NT2/D1 (cell line): ENCODE measurements at regions not wholly inside any gene's neighbourhood (a gene's known extent, or its start where the extent isn't known, plus 50 kb on each side); places are given as distances from the start of the nearest gene placed in this dataset.

Experiments used
- DNase-seq: peaks from one replicate; pipeline ENCODE4 v3.0.0-alpha.2; 2011; ENCODE audit warnings: low read depth, low spot score
- H3K27me3 ChIP-seq: 2 replicates; pipeline ENCODE4 v1.6.0; 2011; ENCODE audit warnings: mild to moderate bottlenecking; ENCODE audit not compliant: insufficient read length, insufficient read depth
- H3K36me3 ChIP-seq: 2 replicates; pipeline ENCODE4 v1.6.1; 2011; ENCODE audit warnings: mild to moderate bottlenecking, low read length, mixed read lengths; ENCODE audit not compliant: insufficient read depth, insufficient read length
- H3K4me1 ChIP-seq: 2 replicates; pipeline ENCODE4 v1.5.1; 2011; ENCODE audit not compliant: insufficient read depth, insufficient read length
- H3K4me3 ChIP-seq: 2 replicates; pipeline ENCODE4 v1.5.1; 2011; ENCODE audit warnings: low read depth; ENCODE audit not compliant: insufficient read length
- H3K9ac ChIP-seq: 2 replicates; pipeline ENCODE4 v1.6.0; 2011; ENCODE audit warnings: low read depth; ENCODE audit not compliant: insufficient read length
- H3K9me3 ChIP-seq: 2 replicates; pipeline ENCODE4 v1.5.1; 2011; ENCODE audit warnings: mild to moderate bottlenecking, low read length; ENCODE audit not compliant: insufficient read depth
- SUZ12 ChIP-seq: IDR thresholded peaks from 2 replicates; pipeline ENCODE4 v1.6.1; 2011; ENCODE audit not compliant: insufficient read length, insufficient read depth; ENCODE audit errors: extremely low read depth
- YY1 ChIP-seq: IDR thresholded peaks from 2 replicates; pipeline ENCODE4 v1.6.1; 2011; ENCODE audit not compliant: insufficient read length, insufficient read depth
- ZNF274 ChIP-seq: IDR thresholded peaks from 2 replicates; pipeline ENCODE4 v1.6.1; 2011; ENCODE audit warnings: mild to moderate bottlenecking, low read depth, low read length

- no peak overlapping the region for H3K9ac ChIP-seq
- no peaks in the 10 kb centered on the region for H3K4me1 ChIP-seq
- no peak for DNase-seq
- 0 out of 2 replicates have a peak, but pooled peaks cover 4% of the 10 kb centered on the region for H3K9me3 ChIP-seq
- no peak overlapping the region for H3K4me3 ChIP-seq
- no peak for TF ChIP-seq ZNF274
- no peak for TF ChIP-seq SUZ12
- TF ChIP-seq YY1 = no peak
- H3K36me3 ChIP-seq = no peaks in the 10 kb centered on the region
- no peaks in the 10 kb centered on the region for H3K27me3 ChIP-seq
Measured at GRCh38 chr12:125907351-125907750, 842.1 kb downstream of the AACS start.

DNA sequence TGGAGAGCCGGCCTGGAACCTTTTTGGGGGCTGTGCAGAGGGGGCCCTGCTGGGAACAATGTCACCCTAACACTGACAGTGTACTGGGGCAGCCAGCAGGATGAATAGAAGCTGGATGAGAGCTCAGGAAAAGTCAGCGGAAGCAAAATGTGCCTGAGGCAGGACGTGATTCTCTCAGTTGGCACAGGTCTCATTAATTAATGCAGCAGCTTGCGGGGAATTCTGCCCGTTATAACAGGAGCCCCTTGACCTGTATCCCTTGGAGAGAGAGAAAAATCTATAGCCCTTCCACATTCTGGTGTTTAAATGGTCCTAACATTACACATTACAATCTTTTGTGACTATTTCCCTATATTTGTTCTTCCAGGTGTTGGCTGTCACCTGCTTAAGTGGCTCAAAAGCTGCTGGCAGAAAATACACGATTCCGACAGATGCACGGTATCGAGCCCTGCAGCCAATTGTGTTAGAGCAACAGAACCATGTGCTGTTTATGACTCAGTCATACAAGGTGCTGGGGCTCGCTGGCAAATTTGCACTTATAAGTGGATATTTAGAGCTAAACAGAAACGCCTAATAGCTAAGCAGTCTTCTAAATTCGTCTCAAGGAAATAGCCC lies 854.7 kb downstream of the AACS start:
- Histone ChIP-seq H3K4me1 (no peaks in the 10 kb centered on the region), H3K36me3 (no peaks in the 10 kb centered on the region), H3K4me3 (no peak overlapping the region), H3K9ac (no peak overlapping the region), H3K27me3 (no peaks in the 10 kb centered on the region), H3K9me3 (no peaks in the 10 kb centered on the region)
- TF ChIP-seq YY1 (no peak), ZNF274 (no peak), SUZ12 (no peak)
- DNase-seq = no peak

- H3K27me3 ChIP-seq = no peaks in the 10 kb centered on the region
- H3K9me3 ChIP-seq = no peaks in the 10 kb centered on the region
- no peak overlapping the region for H3K4me3 ChIP-seq
- no peaks in the 10 kb centered on the region for H3K4me1 ChIP-seq
- H3K9ac ChIP-seq = no peak overlapping the region
- no peak for TF ChIP-seq ZNF274
- TF ChIP-seq YY1 = no peak
- TF ChIP-seq SUZ12 = no peak
- DNase-seq = no peak
- no peaks in the 10 kb centered on the region for H3K36me3 ChIP-seq
Measured at GRCh38 chr12:125922330-125922729, 857.1 kb downstream of the AACS start.

GRCh38 chr12:125936502-125936901 lies 871.3 kb downstream of the AACS start:
- no peaks in the 10 kb centered on the region for H3K27me3 ChIP-seq
- H3K9ac ChIP-seq = no peak overlapping the region
- DNase-seq = no peak

DNA sequence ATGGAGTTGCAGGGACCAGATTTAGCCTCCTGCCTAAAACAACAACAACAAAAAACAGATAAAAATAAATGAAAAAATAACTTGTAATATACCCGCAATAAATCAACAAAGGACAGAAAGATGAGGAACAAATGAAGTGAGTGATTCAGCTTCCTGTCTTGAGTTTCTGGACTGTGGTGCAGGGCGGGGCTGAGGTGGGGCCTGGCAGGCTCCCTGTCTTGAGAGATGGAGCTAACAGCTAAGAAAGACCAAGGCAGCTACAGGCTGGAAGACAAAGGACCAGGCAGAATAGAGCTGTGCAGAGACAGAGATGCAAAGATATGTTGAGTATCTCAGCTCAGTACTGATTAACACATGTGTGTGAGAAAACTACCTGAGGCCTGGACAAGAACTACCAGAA lies 879.2 kb downstream of the AACS start:
- H3K9ac ChIP-seq = no peak overlapping the region
- H3K36me3 ChIP-seq = no peaks in the 10 kb centered on the region
- H3K4me3 ChIP-seq = no peak overlapping the region
- H3K27me3 ChIP-seq = no peaks in the 10 kb centered on the region
- DNase-seq = no peak
- TF ChIP-seq YY1 = no peak
- no peak for TF ChIP-seq ZNF274
- TF ChIP-seq SUZ12 = no peak
- no peaks in the 10 kb centered on the region for H3K4me1 ChIP-seq
- no peaks in the 10 kb centered on the region for H3K9me3 ChIP-seq

More at GRCh38 chr12:125936502-125936901, 871.3 kb downstream of the AACS start:
- no peaks in the 10 kb centered on the region for H3K4me1 ChIP-seq
- TF ChIP-seq SUZ12 (no peak), ZNF274 (no peak), YY1 (no peak)
- no peaks in the 10 kb centered on the region for H3K36me3 ChIP-seq
- H3K9me3 ChIP-seq = no peaks in the 10 kb centered on the region
- no peak overlapping the region for H3K4me3 ChIP-seq

GRCh38 chr12:125949471-125949870 lies 884.2 kb downstream of the AACS start:
- Histone ChIP-seq H3K9me3 (no peaks in the 10 kb centered on the region), H3K4me3 (no peak overlapping the region), H3K27me3 (no peaks in the 10 kb centered on the region), H3K4me1 (no peaks in the 10 kb centered on the region), H3K36me3 (no peaks in the 10 kb centered on the region), H3K9ac (no peak overlapping the region)
- no peak for TF ChIP-seq YY1
- no peak for TF ChIP-seq SUZ12
- no peak for TF ChIP-seq ZNF274
- no peak for DNase-seq

- Histone ChIP-seq H3K27me3 (no peaks in the 10 kb centered on the region), H3K9ac (no peak overlapping the region), H3K4me1 (no peaks in the 10 kb centered on the region), H3K9me3 (no peaks in the 10 kb centered on the region), H3K4me3 (no peak overlapping the region), H3K36me3 (no peaks in the 10 kb centered on the region)
- TF ChIP-seq ZNF274 (no peak), YY1 (no peak), SUZ12 (no peak)
- DNase-seq = no peak
Measured at GRCh38 chr12:125954362-125954761, 889.1 kb downstream of the AACS start.

DNA sequence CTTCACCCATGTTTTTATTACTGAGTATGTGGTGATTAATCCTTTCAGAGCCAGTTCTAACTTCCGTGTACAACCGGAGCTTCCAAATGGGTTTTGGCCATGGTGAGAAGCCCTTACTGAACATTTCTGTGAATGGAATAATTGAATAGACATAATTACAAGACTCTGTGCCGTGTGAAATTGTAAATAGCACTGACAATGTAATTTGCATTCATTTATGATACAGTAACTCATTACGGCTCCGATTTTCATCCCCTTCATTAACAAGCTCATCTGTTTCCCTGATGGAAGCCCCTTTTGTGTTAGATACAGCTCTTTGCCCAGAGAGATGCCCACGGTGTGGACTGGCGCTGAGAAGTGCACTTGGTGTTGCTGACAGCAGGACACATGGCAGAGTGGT lies 891.0 kb downstream of the AACS start:
- TF ChIP-seq YY1 (no peak), SUZ12 (no peak), ZNF274 (no peak)
- no peaks in the 10 kb centered on the region for H3K36me3 ChIP-seq
- H3K4me1 ChIP-seq = no peaks in the 10 kb centered on the region
- no peak overlapping the region for H3K4me3 ChIP-seq
- no peaks in the 10 kb centered on the region for H3K9me3 ChIP-seq
- no peak overlapping the region for H3K9ac ChIP-seq
- H3K27me3 ChIP-seq = no peaks in the 10 kb centered on the region
- no peak for DNase-seq
